ENCODE measurements at regions not wholly inside any gene's neighbourhood (a gene's known extent, or its start where the extent isn't known, plus 50 kb on each side); places are given as distances from the start of the nearest gene placed in this dataset.

- Histone ChIP-seq H3K27me3 (replicated peaks; ENCODE audit: control insufficient read depth, insufficient read depth, low read length) (no peaks in the 10 kb centered on the region), H3K36me3 (ENCODE audit: control insufficient read depth, insufficient read depth, low read length) (no peaks in the 10 kb centered on the region), H3K4me3 (replicated peaks; ENCODE audit: low read depth, low read length) (no peak overlapping the region)
- no peak for TF ChIP-seq CTCF (IDR thresholded peaks at IDR 0.05; ENCODE audit: insufficient read depth, low read length, poor library complexity, severe bottlenecking)
- DNase-seq (ENCODE audit: extremely low read depth, insufficient read length) = no peak
Observed at GRCh38 chr3:191869738-191870415, 408.9 kb downstream of the PYDC2 start.

DNA sequence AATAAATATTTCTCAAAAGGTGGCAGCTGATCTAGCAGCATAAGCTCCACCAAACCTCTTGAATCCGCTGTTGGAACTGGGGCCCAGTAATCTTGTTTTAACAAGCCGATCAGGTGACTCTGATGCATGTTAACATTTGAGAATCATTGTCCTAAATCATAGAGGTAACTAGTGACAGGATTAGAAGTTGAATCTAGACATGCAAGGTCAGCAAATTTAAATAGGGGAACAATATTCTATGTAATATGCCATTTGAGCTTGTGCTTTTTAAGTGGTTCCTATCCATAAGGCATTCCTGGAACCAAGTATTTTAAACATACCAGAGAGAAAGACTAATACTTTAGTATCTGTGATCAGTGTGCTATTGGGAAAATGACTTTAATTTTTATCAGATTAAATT lies 412.8 kb downstream of the PYDC2 start:
- no peaks in the 10 kb centered on the region for H3K36me3 ChIP-seq (ENCODE audit: control insufficient read depth, insufficient read depth, low read length)
- H3K4me3 ChIP-seq (replicated peaks; ENCODE audit: low read depth, low read length) = no peak overlapping the region
- H3K27me3 ChIP-seq (replicated peaks; ENCODE audit: control insufficient read depth, insufficient read depth, low read length) = no peaks in the 10 kb centered on the region
- DNase-seq (ENCODE audit: extremely low read depth, insufficient read length) = no peak
- no peak for TF ChIP-seq CTCF (IDR thresholded peaks at IDR 0.05; ENCODE audit: insufficient read depth, low read length, poor library complexity, severe bottlenecking)

GRCh38 chr3:191882289-191882688 lies 421.3 kb downstream of the PYDC2 start:
- H3K27me3 ChIP-seq (replicated peaks; ENCODE audit: control insufficient read depth, insufficient read depth, low read length) = no peaks in the 10 kb centered on the region
- TF ChIP-seq CTCF (IDR thresholded peaks at IDR 0.05; ENCODE audit: insufficient read depth, low read length, poor library complexity, severe bottlenecking) = no peak
- no peak for DNase-seq (ENCODE audit: extremely low read depth, insufficient read length)
- H3K36me3 ChIP-seq (ENCODE audit: control insufficient read depth, insufficient read depth, low read length) = no peaks in the 10 kb centered on the region
- H3K4me3 ChIP-seq (replicated peaks; ENCODE audit: low read depth, low read length) = no peak overlapping the region

DNA sequence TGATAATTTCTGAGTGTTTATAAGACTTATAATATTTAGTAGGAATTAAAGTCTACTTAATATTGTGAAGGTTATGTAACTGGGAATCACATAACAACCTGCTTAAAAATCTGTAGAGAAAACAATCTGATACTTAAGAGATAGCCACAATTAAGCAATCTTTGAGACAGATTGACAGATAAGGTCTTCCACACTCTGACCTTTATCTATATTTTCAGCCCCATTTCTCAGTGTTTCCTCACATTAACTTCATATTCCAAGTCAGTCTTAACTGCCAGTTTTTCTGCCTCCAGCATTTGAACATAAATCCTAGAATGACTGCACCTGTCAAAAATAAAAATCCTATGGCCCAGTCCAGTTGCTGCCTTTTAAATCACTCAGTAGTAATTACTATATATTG lies 423.2 kb downstream of the PYDC2 start:
- no peak for DNase-seq (ENCODE audit: extremely low read depth, insufficient read length)
- no peaks in the 10 kb centered on the region for H3K36me3 ChIP-seq (ENCODE audit: control insufficient read depth, insufficient read depth, low read length)
- no peak for TF ChIP-seq CTCF (IDR thresholded peaks at IDR 0.05; ENCODE audit: insufficient read depth, low read length, poor library complexity, severe bottlenecking)
- H3K27me3 ChIP-seq (replicated peaks; ENCODE audit: control insufficient read depth, insufficient read depth, low read length) = no peaks in the 10 kb centered on the region
- no peak overlapping the region for H3K4me3 ChIP-seq (replicated peaks; ENCODE audit: low read depth, low read length)

DNA sequence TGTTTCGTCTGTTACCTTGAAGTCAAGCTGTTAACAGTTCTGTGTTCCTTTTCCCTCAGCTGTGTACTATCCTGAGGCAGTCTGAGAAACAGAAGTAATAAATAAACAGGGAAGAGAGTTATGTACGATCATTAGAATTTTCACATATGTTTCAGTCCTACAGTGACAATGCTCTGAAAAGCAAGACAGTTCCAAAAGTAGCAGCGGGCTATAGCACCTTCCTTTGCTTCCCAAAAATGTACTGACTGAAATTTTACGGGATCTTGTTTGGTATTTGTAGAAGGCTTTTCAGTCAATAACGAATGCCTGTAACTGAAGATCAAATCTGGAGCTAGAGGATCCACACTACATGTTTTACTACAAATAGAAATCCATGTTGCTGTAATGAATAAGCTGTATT lies 428.1 kb downstream of the PYDC2 start:
- H3K36me3 ChIP-seq (ENCODE audit: control insufficient read depth, insufficient read depth, low read length) = no peaks in the 10 kb centered on the region
- H3K4me3 ChIP-seq (replicated peaks; ENCODE audit: low read depth, low read length) = no peak overlapping the region
- no peak for TF ChIP-seq CTCF (IDR thresholded peaks at IDR 0.05; ENCODE audit: insufficient read depth, low read length, poor library complexity, severe bottlenecking)
- DNase-seq (ENCODE audit: extremely low read depth, insufficient read length) = no peak
- H3K27me3 ChIP-seq (replicated peaks; ENCODE audit: control insufficient read depth, insufficient read depth, low read length) = no peaks in the 10 kb centered on the region

DNA sequence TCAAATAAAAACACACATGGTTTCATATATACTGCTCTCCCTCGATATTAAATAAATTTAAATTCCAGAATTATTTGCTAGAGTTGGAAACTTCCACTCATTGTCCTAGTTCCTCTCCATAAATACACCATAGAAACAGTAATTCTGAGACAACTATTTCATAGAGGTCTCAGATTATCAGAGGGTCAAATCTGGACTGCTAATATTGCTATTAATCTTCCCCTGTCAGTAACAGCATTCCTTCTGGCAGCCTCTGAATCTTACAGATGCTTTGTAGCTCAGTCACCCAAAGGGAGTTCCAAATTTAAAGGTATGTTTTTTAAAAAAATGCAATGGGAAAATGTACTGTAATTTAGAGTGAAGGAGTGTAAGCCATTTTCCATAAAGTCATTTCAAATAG lies 428.8 kb downstream of the PYDC2 start:
- no peaks in the 10 kb centered on the region for H3K36me3 ChIP-seq (ENCODE audit: control insufficient read depth, insufficient read depth, low read length)
- H3K27me3 ChIP-seq (replicated peaks; ENCODE audit: control insufficient read depth, insufficient read depth, low read length) = no peaks in the 10 kb centered on the region
- no peak for DNase-seq (ENCODE audit: extremely low read depth, insufficient read length)
- no peak for TF ChIP-seq CTCF (IDR thresholded peaks at IDR 0.05; ENCODE audit: insufficient read depth, low read length, poor library complexity, severe bottlenecking)
- H3K4me3 ChIP-seq (replicated peaks; ENCODE audit: low read depth, low read length) = no peak overlapping the region

Measured in GM06990 (cell line).